ENCODE measurements at regions not wholly inside any gene's neighbourhood (a gene's known extent, or its start where the extent isn't known, plus 50 kb on each side); places are given as distances from the start of the nearest gene placed in this dataset.

GRCh38 chr10:33126742-33127141 is 168.7 kb upstream of the ITGB1 start:
- no peak for DNase-seq (ENCODE audit: low spot score)

- DNase-seq (ENCODE audit: low spot score), result no peak
Observed at GRCh38 chr10:33125522-33126517, 167.8 kb upstream of the ITGB1 start.

- no peak for DNase-seq (ENCODE audit: low spot score)
Observed at GRCh38 chr10:33125111-33125510, 167.1 kb upstream of the ITGB1 start.

- no peak for DNase-seq (ENCODE audit: low spot score)
Observed at GRCh38 chr10:33123680-33124079, 165.7 kb upstream of the ITGB1 start.

GRCh38 chr10:33122014-33122809 is 164.2 kb upstream of the ITGB1 start:
- peak; percentile 92 for DNase-seq (ENCODE audit: low spot score)

GRCh38 chr10:33120700-33121099 is 162.7 kb upstream of the ITGB1 start:
- no peak for DNase-seq (ENCODE audit: low spot score)

GRCh38 chr10:33120275-33120674 is 162.2 kb upstream of the ITGB1 start:
- no peak for DNase-seq (ENCODE audit: low spot score)

GRCh38 chr10:33117816-33118215 is 159.8 kb upstream of the ITGB1 start:
- no peak for DNase-seq (ENCODE audit: low spot score)

GRCh38 chr10:33117230-33117629 is 159.2 kb upstream of the ITGB1 start:
- DNase-seq (ENCODE audit: low spot score), result no peak

GRCh38 chr10:33115738-33116719 is 158.0 kb upstream of the ITGB1 start:
- DNase-seq (ENCODE audit: low spot score), result peak; percentile 22

GRCh38 chr10:33114451-33114952 is 156.5 kb upstream of the ITGB1 start:
- no peak for DNase-seq (ENCODE audit: low spot score)

- no peak for DNase-seq (ENCODE audit: low spot score)
Observed at GRCh38 chr10:33113466-33113865, 155.4 kb upstream of the ITGB1 start.

GRCh38 chr10:33112831-33113455 is 154.9 kb upstream of the ITGB1 start:
- no peak for DNase-seq (ENCODE audit: low spot score)

- no peak for DNase-seq (ENCODE audit: low spot score)
Observed at GRCh38 chr10:33111488-33112051, 153.5 kb upstream of the ITGB1 start.

- DNase-seq (ENCODE audit: low spot score), result no peak
Observed at GRCh38 chr10:33109788-33110469, 151.9 kb upstream of the ITGB1 start.

- DNase-seq (ENCODE audit: low spot score), result no peak
Observed at GRCh38 chr10:33109384-33109783, 151.4 kb upstream of the ITGB1 start.

- no peak for DNase-seq (ENCODE audit: low spot score)
Observed at GRCh38 chr10:33107953-33108352, 149.9 kb upstream of the ITGB1 start.

GRCh38 chr10:33106767-33107166 is 148.7 kb upstream of the ITGB1 start:
- no peak for DNase-seq (ENCODE audit: low spot score)

GRCh38 chr10:33103863-33104379 is 145.9 kb upstream of the ITGB1 start:
- no peak for DNase-seq (ENCODE audit: low spot score)

GRCh38 chr10:33102071-33102470 is 144.0 kb upstream of the ITGB1 start:
- DNase-seq (ENCODE audit: low spot score), result no peak

All from H4 (cell line).